OCI-LY1 (cell line): ENCODE measurements at regions not wholly inside any gene's neighbourhood (a gene's known extent, or its start where the extent isn't known, plus 50 kb on each side); places are given as distances from the start of the nearest gene placed in this dataset.
A peak's percentile ranks its signal among the peaks of the same experiment; 100 is the strongest.

Experiments
- H2AFZ ChIP-seq: fragments of 200-600 bp; sonication (generic), shearing (Covaris generic); 2 replicates; pipeline ENCODE4 v1.6.0; 2014; ENCODE audit warnings: antibody characterized with exemption, mild to moderate bottlenecking, low read length
- H3F3A ChIP-seq: fragments of 200-600 bp; sonication (generic), shearing (Covaris generic); 2 replicates; pipeline ENCODE4 v1.6.0; 2014; ENCODE audit warnings: mild to moderate bottlenecking, antibody characterized with exemption, low read length, moderate library complexity; ENCODE audit not compliant: insufficient read depth
- H3K27ac ChIP-seq: fragments of 200-600 bp; sonication (generic); 2 replicates; pipeline ENCODE4 v1.5.1; 2014; ENCODE audit warnings: low read length, mixed run types, mild to moderate bottlenecking, low read depth; ENCODE audit not compliant: poor library complexity, severe bottlenecking
- H3K27me3 ChIP-seq: fragments of 200-600 bp; sonication (generic); 2 replicates; pipeline ENCODE4 v1.6.0; 2014; ENCODE audit warnings: antibody characterized with exemption, mild to moderate bottlenecking, low read length, moderate library complexity; ENCODE audit not compliant: insufficient read depth
- H3K36me3 ChIP-seq: fragments of 200-600 bp; sonication (generic); 2 replicates; pipeline ENCODE4 v1.6.1; 2014; ENCODE audit warnings: mild to moderate bottlenecking, antibody characterized with exemption, low read length, moderate library complexity, mixed read lengths; ENCODE audit not compliant: insufficient read depth
- H3K4me1 ChIP-seq: fragments of 200-600 bp; sonication (generic); 2 replicates; pipeline ENCODE4 v1.5.1; 2014; ENCODE audit warnings: mild to moderate bottlenecking, low read length, moderate library complexity; ENCODE audit not compliant: insufficient read depth, severe bottlenecking
- H3K4me2 ChIP-seq: fragments of 200-600 bp; sonication (generic), shearing (Covaris generic); 2 replicates; pipeline ENCODE4 v1.6.1; 2014; ENCODE audit warnings: low read length
- H3K4me3 ChIP-seq: fragments of 200-600 bp; sonication (generic); 2 replicates; pipeline ENCODE4 v1.5.1; 2014; ENCODE audit warnings: low read length, low read depth, mild to moderate bottlenecking, mixed read lengths; ENCODE audit not compliant: poor library complexity, severe bottlenecking
- H3K79me2 ChIP-seq: fragments of 200-600 bp; shearing (Covaris generic); 2 replicates; pipeline ENCODE4 v1.6.1; 2016; ENCODE audit warnings: mixed run types, low read length, mixed read lengths; ENCODE audit not compliant: insufficient read depth
- H3K9ac ChIP-seq: fragments of 200-600 bp; sonication (generic), shearing (Covaris generic); 2 replicates; pipeline ENCODE4 v1.6.1; 2014; ENCODE audit warnings: mild to moderate bottlenecking, low read length, mixed read lengths
- H3K9me2 ChIP-seq: fragments of 200-600 bp; sonication (generic), shearing (Covaris generic); 2 replicates; pipeline ENCODE4 v1.6.1; 2014; ENCODE audit warnings: low read depth, mild to moderate bottlenecking, low read length, mixed read lengths
- H3K9me3 ChIP-seq: fragments of 200-600 bp; shearing (Covaris generic); 2 replicates; pipeline ENCODE4 v1.6.1; 2014; ENCODE audit warnings: low read length, mixed read lengths
- H4K20me1 ChIP-seq: fragments of 200-600 bp; sonication (generic), shearing (Covaris generic); 2 replicates; pipeline ENCODE4 v1.6.0; 2016; ENCODE audit warnings: mild to moderate bottlenecking, low read length; ENCODE audit not compliant: insufficient read depth
- CTCF ChIP-seq: fragments of 200-600 bp; sonication (generic), shearing (Covaris generic); IDR thresholded peaks from 2 replicates; pipeline ENCODE4 v1.5.1; 2017; ENCODE audit warnings: mild to moderate bottlenecking, antibody characterized with exemption, low read length, moderate library complexity, mixed read lengths
- EZH2 ChIP-seq: fragments of 200-600 bp; sonication (generic), shearing (Covaris generic); IDR thresholded peaks from 2 replicates; pipeline ENCODE4 v1.8.0; 2017; ENCODE audit warnings: borderline replicate concordance, mixed run types, mild to moderate bottlenecking, antibody characterized with exemption, low read length, moderate library complexity, mixed read lengths

DNA sequence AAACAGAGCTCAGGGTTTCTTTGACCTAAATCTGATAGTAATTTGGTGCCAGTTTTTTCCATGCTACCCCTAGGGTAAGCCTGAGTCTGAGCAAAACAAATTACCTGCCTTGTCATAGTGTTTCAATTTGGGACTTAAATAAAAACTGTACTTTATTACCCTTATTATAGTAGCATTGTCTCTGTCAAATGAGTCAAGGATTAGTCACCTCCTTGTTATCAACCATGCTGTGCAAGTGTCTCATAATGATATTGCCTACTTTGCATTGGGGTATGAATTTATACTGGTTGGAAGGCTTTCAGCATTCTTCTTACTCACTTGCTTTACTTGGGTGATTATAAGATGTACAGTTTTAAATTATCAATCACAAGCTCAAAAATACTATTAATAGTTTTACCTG is 380.0 kb downstream of the LRFN5 start:
- H3K79me2 ChIP-seq, result no peaks in the 10 kb centered on the region
- H2AFZ ChIP-seq, result peak overlapping the region; percentile 57; the same call in 1 of the 2 replicates
- H3K9me3 ChIP-seq, result no peaks in the 10 kb centered on the region
- H4K20me1 ChIP-seq, result no peaks in the 10 kb centered on the region
- no peaks in the 10 kb centered on the region for H3K36me3 ChIP-seq
- H3K9me2 ChIP-seq, result no peaks in the 10 kb centered on the region
- no peak overlapping the region for H3K9ac ChIP-seq
- peaks cover 39% of the 10 kb centered on the region for H3K4me1 ChIP-seq
- no peak overlapping the region for H3K27ac ChIP-seq
- peak overlapping the region; percentile 22; the same call in 1 of the 2 replicates for H3K4me2 ChIP-seq
- no peak overlapping the region for H3K4me3 ChIP-seq
- no peaks in the 10 kb centered on the region for H3F3A ChIP-seq
- TF ChIP-seq CTCF (no peak), EZH2 (no peak)
- no peaks in the 10 kb centered on the region for H3K27me3 ChIP-seq

DNA sequence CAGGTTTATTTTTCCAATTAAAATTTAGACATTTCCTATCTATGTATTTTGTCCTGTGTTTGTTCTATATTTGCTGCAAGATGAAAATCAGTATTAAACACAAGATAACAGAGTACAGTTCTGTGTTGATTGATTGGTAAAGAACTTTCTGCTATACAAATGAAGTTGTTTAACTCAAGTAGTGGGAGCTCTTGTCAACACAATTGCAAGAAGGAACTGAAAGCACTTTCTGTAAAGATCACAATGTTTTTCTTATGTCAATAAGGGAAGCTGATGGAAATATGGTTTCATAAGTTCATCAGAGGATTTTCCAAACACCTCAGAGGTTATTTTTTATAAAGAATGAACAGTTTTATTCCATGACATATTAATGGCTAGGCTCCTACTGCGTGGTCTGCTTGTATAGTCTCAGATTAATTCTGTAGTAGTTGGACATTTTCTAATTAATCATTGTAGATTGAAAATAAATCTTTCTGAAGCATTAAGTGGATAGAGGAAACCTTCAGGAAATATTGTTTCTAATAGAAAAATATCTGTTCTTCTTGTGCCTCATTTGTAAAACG is 379.5 kb downstream of the LRFN5 start:
- H3K27me3 ChIP-seq, result no peaks in the 10 kb centered on the region
- H3K36me3 ChIP-seq, result no peaks in the 10 kb centered on the region
- TF ChIP-seq CTCF (no peak), EZH2 (no peak)
- no peaks in the 10 kb centered on the region for H3K9me2 ChIP-seq
- H2AFZ ChIP-seq, result no peak overlapping the region
- H3K4me3 ChIP-seq, result no peak overlapping the region
- no peaks in the 10 kb centered on the region for H3F3A ChIP-seq
- H3K9me3 ChIP-seq, result no peaks in the 10 kb centered on the region
- H3K9ac ChIP-seq, result no peak overlapping the region
- no peak overlapping the region; the same call in 1 of the 2 replicates for H3K4me2 ChIP-seq
- no peak overlapping the region for H3K27ac ChIP-seq
- peaks cover 39% of the 10 kb centered on the region for H3K4me1 ChIP-seq
- H3K79me2 ChIP-seq, result no peaks in the 10 kb centered on the region
- no peaks in the 10 kb centered on the region for H4K20me1 ChIP-seq

DNA sequence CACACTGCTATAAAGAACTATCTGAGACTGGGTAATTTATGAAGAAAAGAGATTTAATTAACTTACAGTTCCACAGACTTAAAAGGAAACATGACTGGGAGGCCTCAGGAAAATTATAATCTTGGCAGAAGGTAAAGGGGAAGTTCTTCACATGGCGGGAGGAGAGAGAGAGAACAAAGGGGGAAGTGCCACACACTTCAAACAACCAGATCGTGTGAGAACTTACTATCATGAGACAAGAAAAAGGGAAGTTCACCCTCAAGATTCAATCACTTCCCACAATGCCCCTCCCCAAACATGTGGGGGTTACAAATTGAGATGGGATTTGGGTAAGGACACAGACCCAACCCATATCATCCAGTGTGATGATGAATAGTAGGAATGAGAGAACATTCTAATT is 366.5 kb downstream of the LRFN5 start:
- Histone ChIP-seq H3K27ac (no peak overlapping the region), H3K36me3 (no peaks in the 10 kb centered on the region), H4K20me1 (no peaks in the 10 kb centered on the region), H3K9me2 (no peaks in the 10 kb centered on the region), H3K27me3 (no peaks in the 10 kb centered on the region), H3K79me2 (no peaks in the 10 kb centered on the region), H3K4me3 (no peak overlapping the region), H3K4me1 (no peaks in the 10 kb centered on the region), H2AFZ (no peak overlapping the region), H3K4me2 (no peak overlapping the region), H3K9me3 (0 out of 2 replicates have a peak, but pooled peaks cover 5% of the 10 kb centered on the region), H3K9ac (no peak overlapping the region), H3F3A (no peaks in the 10 kb centered on the region)
- TF ChIP-seq CTCF, result no peak
- TF ChIP-seq EZH2, result no peak
